ENCODE measurements at regions not wholly inside any gene's neighbourhood (a gene's known extent, or its start where the extent isn't known, plus 50 kb on each side); places are given as distances from the start of the nearest gene placed in this dataset.
A peak's percentile ranks its signal among the peaks of the same experiment; 100 is the strongest.

- H3K4me3 ChIP-seq (ENCODE audit: low read length in 2 of 2) = no peak overlapping the region
- peaks cover 26% of the 10 kb centered on the region for H3K4me1 ChIP-seq (ENCODE audit: control insufficient read depth, insufficient read depth, low read length)
- H3K9ac ChIP-seq (ENCODE audit: low read length in 2 of 2) = no peak overlapping the region
- H3K27me3 ChIP-seq (ENCODE audit: control insufficient read depth in 1 of 2, insufficient read depth in 2 of 2, low read length in 2 of 2) = no peaks in the 10 kb centered on the region
- H3K9me3 ChIP-seq (ENCODE audit: control insufficient read depth in 2 of 2, low read length in 2 of 2) = no peaks in the 10 kb centered on the region
- no peak overlapping the region for H3K27ac ChIP-seq (ENCODE audit: low read length)
- H3K36me3 ChIP-seq (ENCODE audit: control insufficient read depth in 2 of 2, insufficient read depth in 2 of 2, low read length in 2 of 2) = no peaks in the 10 kb centered on the region
Measured at GRCh38 chr9:130768891-130769403, 66.1 kb upstream of the ABL1 start.

DNA sequence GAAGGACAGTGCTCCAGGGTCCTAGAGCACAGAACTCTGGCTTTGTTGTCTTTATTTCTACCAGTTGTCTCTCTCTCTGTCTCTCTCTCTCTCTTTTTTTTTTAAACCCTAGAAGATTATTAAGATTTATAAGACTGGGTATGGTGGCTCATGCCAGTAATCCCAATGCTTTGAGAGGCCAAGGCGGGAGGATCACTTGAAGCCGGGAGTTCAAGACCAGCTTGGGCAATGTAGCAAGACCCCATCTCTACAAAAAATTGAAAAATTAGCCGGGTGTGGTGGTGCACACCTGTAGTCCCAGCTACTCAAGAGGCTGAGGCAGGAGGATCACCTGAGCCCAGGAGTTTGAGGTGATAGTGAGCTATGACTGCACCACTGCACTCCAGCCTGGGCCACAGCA lies 65.0 kb upstream of the ABL1 start:
- Histone ChIP-seq H3K27me3 (ENCODE audit: control insufficient read depth in 1 of 2, insufficient read depth in 2 of 2, low read length in 2 of 2) (no peaks in the 10 kb centered on the region), H3K36me3 (ENCODE audit: control insufficient read depth in 2 of 2, insufficient read depth in 2 of 2, low read length in 2 of 2) (no peaks in the 10 kb centered on the region), H3K9ac (ENCODE audit: low read length in 2 of 2) (no peak overlapping the region), H3K27ac (ENCODE audit: low read length) (no peak overlapping the region), H3K4me3 (ENCODE audit: low read length in 2 of 2) (no peak overlapping the region), H3K9me3 (ENCODE audit: control insufficient read depth in 2 of 2, low read length in 2 of 2) (no peaks in the 10 kb centered on the region), H3K4me1 (ENCODE audit: control insufficient read depth, insufficient read depth, low read length) (peaks cover 30% of the 10 kb centered on the region)

DNA sequence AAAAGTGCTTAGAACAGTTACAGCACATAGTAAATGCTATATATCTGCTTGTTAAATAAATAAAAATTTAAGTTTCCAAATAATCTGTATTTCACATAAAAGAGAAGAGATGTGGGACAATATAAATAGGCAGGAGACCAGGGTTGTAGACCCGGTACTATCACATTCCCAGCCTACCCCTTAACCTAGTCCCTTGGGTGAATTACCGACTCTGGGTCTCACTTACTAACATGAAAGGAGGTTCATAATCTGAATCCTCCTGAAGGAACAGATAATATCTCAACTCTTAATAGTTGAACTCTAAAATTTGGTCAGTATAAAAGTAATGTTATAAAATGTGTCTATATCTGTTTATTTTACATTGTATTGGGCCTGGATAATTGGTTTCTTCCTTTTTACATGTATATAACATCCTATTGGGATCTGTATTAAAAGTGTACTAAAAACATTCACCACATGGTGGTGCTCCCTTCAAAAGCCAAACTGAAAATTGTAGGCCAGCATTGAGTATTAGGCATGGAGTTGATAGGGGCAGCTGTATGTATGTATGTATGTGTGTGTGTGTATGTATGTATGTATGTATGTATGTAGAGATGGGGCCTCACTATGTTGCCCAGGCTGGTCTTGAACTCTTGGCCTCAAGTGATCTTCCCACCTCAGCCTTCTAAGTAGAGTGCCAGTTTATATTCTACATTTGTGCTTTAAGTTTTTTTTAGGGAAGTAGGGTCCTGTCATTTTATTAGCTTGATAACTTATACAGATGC lies 64.2 kb upstream of the ABL1 start:
- Histone ChIP-seq H3K9ac (ENCODE audit: low read length in 2 of 2) (no peak overlapping the region), H3K27ac (ENCODE audit: low read length) (no peak overlapping the region), H3K27me3 (ENCODE audit: control insufficient read depth in 1 of 2, insufficient read depth in 2 of 2, low read length in 2 of 2) (no peaks in the 10 kb centered on the region), H3K36me3 (ENCODE audit: control insufficient read depth in 2 of 2, insufficient read depth in 2 of 2, low read length in 2 of 2) (no peaks in the 10 kb centered on the region), H3K4me1 (ENCODE audit: control insufficient read depth, insufficient read depth, low read length) (peaks cover 27% of the 10 kb centered on the region), H3K9me3 (ENCODE audit: control insufficient read depth in 2 of 2, low read length in 2 of 2) (no peaks in the 10 kb centered on the region), H3K4me3 (ENCODE audit: low read length in 2 of 2) (no peak overlapping the region)

DNA sequence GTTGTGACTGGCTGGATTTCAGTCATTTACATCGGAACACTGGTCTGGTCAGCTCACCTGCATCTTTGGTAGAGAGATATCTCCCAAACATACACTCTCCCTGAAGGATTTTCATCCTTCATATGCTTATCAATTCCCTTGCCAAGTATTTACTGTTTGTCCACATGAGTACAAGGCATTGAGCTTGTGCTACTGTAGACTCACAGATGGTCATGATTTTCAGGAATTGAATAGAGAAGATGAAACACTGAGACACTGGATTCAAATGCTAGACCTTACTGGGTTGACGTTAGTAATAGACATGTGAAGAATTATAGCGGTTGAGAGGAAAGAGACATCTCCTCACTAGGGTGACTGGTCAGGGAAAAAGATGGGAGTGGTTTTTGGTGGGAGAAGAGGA lies 62.9 kb upstream of the ABL1 start:
- Histone ChIP-seq H3K4me3 (ENCODE audit: low read length in 2 of 2) (no peak overlapping the region), H3K9me3 (ENCODE audit: control insufficient read depth in 2 of 2, low read length in 2 of 2) (no peaks in the 10 kb centered on the region), H3K36me3 (ENCODE audit: control insufficient read depth in 2 of 2, insufficient read depth in 2 of 2, low read length in 2 of 2) (no peaks in the 10 kb centered on the region), H3K9ac (ENCODE audit: low read length in 2 of 2) (no peak overlapping the region), H3K4me1 (ENCODE audit: control insufficient read depth, insufficient read depth, low read length) (peaks cover 15% of the 10 kb centered on the region), H3K27ac (ENCODE audit: low read length) (no peak overlapping the region), H3K27me3 (ENCODE audit: control insufficient read depth in 1 of 2, insufficient read depth in 2 of 2, low read length in 2 of 2) (no peaks in the 10 kb centered on the region)

GRCh38 chr9:130774183-130774582 lies 60.9 kb upstream of the ABL1 start:
- Histone ChIP-seq H3K36me3 (ENCODE audit: control insufficient read depth in 2 of 2, insufficient read depth in 2 of 2, low read length in 2 of 2) (no peaks in the 10 kb centered on the region), H3K27ac (ENCODE audit: low read length) (no peak overlapping the region), H3K9ac (ENCODE audit: low read length in 2 of 2) (no peak overlapping the region), H3K4me1 (ENCODE audit: control insufficient read depth, insufficient read depth, low read length) (peaks cover 16% of the 10 kb centered on the region), H3K27me3 (ENCODE audit: control insufficient read depth in 1 of 2, insufficient read depth in 2 of 2, low read length in 2 of 2) (no peaks in the 10 kb centered on the region), H3K9me3 (ENCODE audit: control insufficient read depth in 2 of 2, low read length in 2 of 2) (no peaks in the 10 kb centered on the region), H3K4me3 (ENCODE audit: low read length in 2 of 2) (no peak overlapping the region)

DNA sequence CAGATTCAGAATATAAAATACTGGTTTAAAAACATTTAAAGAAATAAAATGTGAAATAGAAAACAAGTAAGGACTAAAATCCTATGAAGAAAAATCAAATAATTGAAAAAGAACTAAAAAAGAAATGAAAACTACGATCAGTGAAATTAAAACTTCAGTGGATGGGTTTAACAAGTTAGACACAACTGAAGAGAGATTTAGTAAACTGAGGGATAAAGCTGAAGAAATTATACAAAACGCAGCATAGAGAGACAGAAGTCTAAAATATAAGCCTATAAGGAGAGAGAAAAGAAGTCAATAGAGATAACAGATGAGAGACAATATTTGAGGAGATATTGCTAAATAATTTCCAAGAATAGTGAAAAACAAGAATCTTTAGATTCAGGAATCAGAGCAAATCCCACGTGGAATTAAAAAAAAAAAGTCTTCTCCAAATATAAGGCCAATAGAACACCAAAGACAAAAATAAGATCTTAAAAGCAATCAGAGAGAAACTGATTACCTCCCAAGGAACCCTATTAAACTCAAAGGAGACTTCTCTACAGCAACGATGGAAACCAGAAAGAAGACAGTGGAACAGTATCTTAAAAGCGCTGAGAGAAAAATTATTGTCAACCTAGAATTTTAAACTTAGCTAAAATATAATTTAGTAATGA lies 59.6 kb upstream of the ABL1 start:
- Histone ChIP-seq H3K27me3 (ENCODE audit: control insufficient read depth in 1 of 2, insufficient read depth in 2 of 2, low read length in 2 of 2) (no peaks in the 10 kb centered on the region), H3K4me3 (ENCODE audit: low read length in 2 of 2) (no peak overlapping the region), H3K9ac (ENCODE audit: low read length in 2 of 2) (no peak overlapping the region), H3K36me3 (ENCODE audit: control insufficient read depth in 2 of 2, insufficient read depth in 2 of 2, low read length in 2 of 2) (no peaks in the 10 kb centered on the region), H3K4me1 (ENCODE audit: control insufficient read depth, insufficient read depth, low read length) (peaks cover 28% of the 10 kb centered on the region), H3K27ac (ENCODE audit: low read length) (no peak overlapping the region), H3K9me3 (ENCODE audit: control insufficient read depth in 2 of 2, low read length in 2 of 2) (no peaks in the 10 kb centered on the region)

DNA sequence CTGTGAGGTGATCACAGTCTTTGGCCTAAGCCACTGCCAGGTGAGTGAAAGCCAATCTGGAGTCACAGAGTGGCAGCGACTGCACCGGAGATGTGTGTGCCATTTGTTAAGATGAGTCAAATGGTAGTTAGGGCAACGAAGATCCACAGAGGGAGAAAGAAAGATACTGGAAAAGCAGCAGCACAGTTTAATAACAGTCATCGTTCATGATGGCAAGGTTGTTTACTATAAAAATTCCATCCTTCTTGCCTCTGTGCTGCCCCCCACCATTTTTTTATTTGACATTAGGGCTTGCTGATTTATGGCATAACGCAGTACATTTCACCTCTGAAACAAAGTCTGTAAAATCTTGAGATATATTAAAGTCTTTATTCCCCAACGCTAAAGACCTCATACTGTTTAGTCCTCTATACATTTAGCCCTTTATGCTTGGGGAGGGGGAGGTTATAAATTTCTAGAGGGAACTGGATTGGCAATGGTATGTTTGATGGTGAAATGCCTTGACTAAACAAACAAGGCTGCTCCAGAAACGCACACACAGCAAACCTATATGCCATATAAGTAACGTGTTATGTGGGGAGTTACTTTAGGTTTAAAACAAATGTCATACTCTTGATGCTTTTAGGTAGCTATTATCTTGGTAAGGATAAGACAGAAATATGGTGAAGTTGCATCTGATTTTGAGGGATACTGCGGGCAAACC lies 55.8 kb upstream of the ABL1 start:
- no peaks in the 10 kb centered on the region for H3K27me3 ChIP-seq (ENCODE audit: control insufficient read depth in 1 of 2, insufficient read depth in 2 of 2, low read length in 2 of 2)
- H3K27ac ChIP-seq (ENCODE audit: low read length) = peak overlapping the region; percentile 99
- H3K4me1 ChIP-seq (ENCODE audit: control insufficient read depth, insufficient read depth, low read length) = peaks cover 29% of the 10 kb centered on the region
- H3K9me3 ChIP-seq (ENCODE audit: control insufficient read depth in 2 of 2, low read length in 2 of 2) = no peaks in the 10 kb centered on the region
- H3K4me3 ChIP-seq (ENCODE audit: low read length in 2 of 2) = peak overlapping the region; percentile 3 to 40
- H3K36me3 ChIP-seq (ENCODE audit: control insufficient read depth in 2 of 2, insufficient read depth in 2 of 2, low read length in 2 of 2) = no peaks in the 10 kb centered on the region
- peak overlapping the region in 1 of 2 donors; percentile 87 for H3K9ac ChIP-seq (ENCODE audit: low read length in 2 of 2)

GRCh38 chr9:130780415-130780814 lies 54.6 kb upstream of the ABL1 start:
- H3K36me3 ChIP-seq (ENCODE audit: control insufficient read depth in 2 of 2, insufficient read depth in 2 of 2, low read length in 2 of 2) = no peaks in the 10 kb centered on the region
- peak overlapping the region; percentile 60 to 66 for H3K4me3 ChIP-seq (ENCODE audit: low read length in 2 of 2)
- H3K9ac ChIP-seq (ENCODE audit: low read length in 2 of 2) = peak overlapping the region; percentile 87 to 93
- H3K4me1 ChIP-seq (ENCODE audit: control insufficient read depth, insufficient read depth, low read length) = peaks cover 31% of the 10 kb centered on the region
- H3K27ac ChIP-seq (ENCODE audit: low read length) = peak overlapping the region; percentile 99
- no peaks in the 10 kb centered on the region for H3K27me3 ChIP-seq (ENCODE audit: control insufficient read depth in 1 of 2, insufficient read depth in 2 of 2, low read length in 2 of 2)
- H3K9me3 ChIP-seq (ENCODE audit: control insufficient read depth in 2 of 2, low read length in 2 of 2) = no peaks in the 10 kb centered on the region

DNA sequence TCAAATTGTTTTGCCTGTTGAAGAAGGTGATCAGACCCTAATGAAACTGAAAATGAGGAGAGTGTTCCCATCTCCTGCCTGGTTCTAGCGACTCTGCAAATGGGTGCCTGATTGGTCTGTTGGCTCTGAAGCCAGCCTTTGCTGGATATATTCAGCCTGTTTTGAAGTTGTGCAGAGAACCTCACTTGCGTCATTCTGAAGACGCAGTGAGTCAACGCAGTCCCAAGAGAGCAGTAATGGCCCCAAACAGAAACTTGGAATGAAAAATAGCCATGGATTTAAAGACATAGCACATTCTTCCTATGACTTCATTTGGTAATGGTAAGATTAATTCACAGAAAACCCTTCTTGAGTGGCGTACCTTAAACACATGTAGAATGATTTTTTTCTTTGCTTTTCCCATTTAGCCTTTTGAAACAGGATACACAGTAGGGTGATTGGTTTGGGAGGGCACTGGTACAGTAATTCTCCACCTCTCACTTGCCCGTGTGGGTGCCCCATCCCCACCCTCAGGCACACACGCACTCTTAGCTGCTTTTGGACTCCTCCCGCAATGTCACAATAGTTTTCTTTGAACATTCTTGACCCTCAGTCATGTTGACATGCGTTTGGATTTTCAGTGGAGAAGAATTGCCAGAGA lies 54.1 kb upstream of the ABL1 start:
- H3K27ac ChIP-seq (ENCODE audit: low read length) = peak overlapping the region; percentile 99
- H3K27me3 ChIP-seq (ENCODE audit: control insufficient read depth in 1 of 2, insufficient read depth in 2 of 2, low read length in 2 of 2) = no peaks in the 10 kb centered on the region
- H3K36me3 ChIP-seq (ENCODE audit: control insufficient read depth in 2 of 2, insufficient read depth in 2 of 2, low read length in 2 of 2) = no peaks in the 10 kb centered on the region
- peak overlapping the region; percentile 60 to 66 for H3K4me3 ChIP-seq (ENCODE audit: low read length in 2 of 2)
- H3K9ac ChIP-seq (ENCODE audit: low read length in 2 of 2) = peak overlapping the region; percentile 87 to 93
- no peaks in the 10 kb centered on the region for H3K9me3 ChIP-seq (ENCODE audit: control insufficient read depth in 2 of 2, low read length in 2 of 2)
- H3K4me1 ChIP-seq (ENCODE audit: control insufficient read depth, insufficient read depth, low read length) = peaks cover 35% of the 10 kb centered on the region

GRCh38 chr9:130781569-130781968 lies 53.5 kb upstream of the ABL1 start:
- Histone ChIP-seq H3K4me3 (ENCODE audit: low read length in 2 of 2) (peak overlapping the region in 1 of 2 donors; percentile 47), H3K9ac (ENCODE audit: low read length in 2 of 2) (peak overlapping the region; percentile 0 to 70), H3K9me3 (ENCODE audit: control insufficient read depth in 2 of 2, low read length in 2 of 2) (no peaks in the 10 kb centered on the region), H3K4me1 (ENCODE audit: control insufficient read depth, insufficient read depth, low read length) (peaks cover 41% of the 10 kb centered on the region), H3K27ac (ENCODE audit: low read length) (peak overlapping the region; percentile 99), H3K27me3 (ENCODE audit: control insufficient read depth in 1 of 2, insufficient read depth in 2 of 2, low read length in 2 of 2) (no peaks in the 10 kb centered on the region), H3K36me3 (ENCODE audit: control insufficient read depth in 2 of 2, insufficient read depth in 2 of 2, low read length in 2 of 2) (no peaks in the 10 kb centered on the region)

Data from stomach smooth muscle (tissue), 2 donors.